Neutrophil (primary cell): ENCODE measurements at regions not wholly inside any gene's neighbourhood (a gene's known extent, or its start where the extent isn't known, plus 50 kb on each side); places are given as distances from the start of the nearest gene placed in this dataset.

Source experiments
- H3K27ac ChIP-seq: fragments of 200-600 bp; sonication (generic); 2 replicates; pipeline ENCODE4 v1.5.1; 2016; ENCODE audit warnings: mild to moderate bottlenecking, moderate library complexity
- H3K27me3 ChIP-seq: fragments of 200-600 bp; sonication (generic); 2 replicates; pipeline ENCODE4 v1.6.0; 2016; ENCODE audit warnings: mild to moderate bottlenecking
- H3K36me3 ChIP-seq: fragments of 200-600 bp; sonication (generic); 2 replicates; pipeline ENCODE4 v1.5.1; 2017
- H3K4me1 ChIP-seq, 2 experiments: fragments of 200-600 bp in 1 of 2; sonication (generic) in 1 of 2; 1 replicate in 1 of 2; 2 replicates in 1 of 2; pipeline versions ENCODE4 v1.5.1 to v1.6.1; 2013 to 2016; ENCODE audit warnings: low read depth in 1 of 2, low read length in 1 of 2, mild to moderate bottlenecking in 1 of 2, moderate library complexity in 1 of 2; ENCODE audit not compliant: control insufficient read depth in 1 of 2, insufficient read depth in 1 of 2
- H3K4me3 ChIP-seq, 2 experiments: fragments of 200-600 bp in 1 of 2; sonication (generic) in 1 of 2; 1 replicate in 1 of 2; 2 replicates in 1 of 2; pipeline ENCODE4 v1.5.1; 2013 to 2016; ENCODE audit warnings: low read depth in 1 of 2, low read length in 1 of 2, mild to moderate bottlenecking in 1 of 2, moderate library complexity in 1 of 2
- H3K9me3 ChIP-seq: fragments of 200-600 bp; sonication (generic); 2 replicates; pipeline ENCODE4 v1.5.1; 2016
- CTCF ChIP-seq: fragments of 200-600 bp; sonication (generic); IDR thresholded peaks from 2 replicates; pipeline ENCODE4 v1.5.1; 2016; ENCODE audit warnings: antibody characterized with exemption

- Histone ChIP-seq H3K9me3 (no peaks in the 10 kb centered on the region), H3K27me3 (no peaks in the 10 kb centered on the region), H3K36me3 (no peaks in the 10 kb centered on the region), H3K27ac (no peak overlapping the region), H3K4me3 (no peak overlapping the region), H3K4me1 (no peaks in the 10 kb centered on the region)
- no peak for TF ChIP-seq CTCF
Measured at GRCh38 chr5:158570502-158570901, 529.2 kb downstream of the EBF1 start.

- H3K36me3 ChIP-seq: no peaks in the 10 kb centered on the region
- no peak overlapping the region for H3K4me3 ChIP-seq
- no peak for TF ChIP-seq CTCF
- no peak overlapping the region for H3K27ac ChIP-seq
- H3K4me1 ChIP-seq: no peaks in the 10 kb centered on the region
- no peaks in the 10 kb centered on the region for H3K9me3 ChIP-seq
- no peaks in the 10 kb centered on the region for H3K27me3 ChIP-seq
Measured at GRCh38 chr5:158569534-158569933, 530.2 kb downstream of the EBF1 start.

- H3K36me3 ChIP-seq: no peaks in the 10 kb centered on the region
- no peak overlapping the region for H3K4me3 ChIP-seq
- no peaks in the 10 kb centered on the region for H3K9me3 ChIP-seq
- no peak overlapping the region for H3K27ac ChIP-seq
- no peak for TF ChIP-seq CTCF
- H3K4me1 ChIP-seq: no peaks in the 10 kb centered on the region
- H3K27me3 ChIP-seq: no peaks in the 10 kb centered on the region
Measured at GRCh38 chr5:158565017-158565789, 534.5 kb downstream of the EBF1 start.

- Histone ChIP-seq H3K4me3 (no peak overlapping the region), H3K4me1 (no peaks in the 10 kb centered on the region), H3K9me3 (no peaks in the 10 kb centered on the region), H3K36me3 (no peaks in the 10 kb centered on the region), H3K27me3 (no peaks in the 10 kb centered on the region), H3K27ac (no peak overlapping the region)
- TF ChIP-seq CTCF: no peak
Measured at GRCh38 chr5:158563760-158564390, 535.8 kb downstream of the EBF1 start.

- no peak for TF ChIP-seq CTCF
- Histone ChIP-seq H3K4me1 (no peaks in the 10 kb centered on the region), H3K9me3 (no peaks in the 10 kb centered on the region), H3K4me3 (no peak overlapping the region), H3K36me3 (no peaks in the 10 kb centered on the region), H3K27ac (no peak overlapping the region), H3K27me3 (no peaks in the 10 kb centered on the region)
Measured at GRCh38 chr5:158561562-158562190, 538.0 kb downstream of the EBF1 start.
